Stimulated activated CD8-positive, alpha-beta memory T cell treated with anti-CD3 and anti-CD28 coated beads, Interleukin-4, amount 100 ng/mL, for 48 hours (primary cell): ENCODE measurements at regions not wholly inside any gene's neighbourhood (a gene's known extent, or its start where the extent isn't known, plus 50 kb on each side); places are given as distances from the start of the nearest gene placed in this dataset.

Source experiments
- DNase-seq: peaks from one replicate; pipeline ENCODE4 v3.0.0-alpha.2; 2020

GRCh38 chr18:10009321-10010144 lies 95.7 kb downstream of the VAPA start:
- no peak for DNase-seq

- no peak for DNase-seq
These were observed 96.8 kb downstream of the VAPA start for GRCh38 chr18:10010611-10011015.

- no peak for DNase-seq
These were observed 97.2 kb downstream of the VAPA start for GRCh38 chr18:10011061-10011460.

- no peak for DNase-seq
These were observed 97.9 kb downstream of the VAPA start for GRCh38 chr18:10011751-10012150.

- no peak for DNase-seq
These were observed 98.7 kb downstream of the VAPA start for GRCh38 chr18:10012526-10012925.

GRCh38 chr18:10013621-10014543 lies 100.1 kb downstream of the VAPA start:
- DNase-seq: no peak

- DNase-seq: no peak
These were observed 101.5 kb downstream of the VAPA start for GRCh38 chr18:10015288-10015701.

GRCh38 chr18:10015941-10016819 lies 102.4 kb downstream of the VAPA start:
- no peak for DNase-seq

GRCh38 chr18:10017043-10017442 lies 103.2 kb downstream of the VAPA start:
- no peak for DNase-seq

GRCh38 chr18:10018289-10018688 lies 104.5 kb downstream of the VAPA start:
- DNase-seq: no peak

GRCh38 chr18:10020171-10020570 lies 106.4 kb downstream of the VAPA start:
- no peak for DNase-seq

- DNase-seq: no peak
These were observed 108.5 kb downstream of the VAPA start for GRCh38 chr18:10022365-10022764.

- no peak for DNase-seq
These were observed 110.2 kb downstream of the VAPA start for GRCh38 chr18:10023853-10024570.

- no peak for DNase-seq
These were observed 112.2 kb downstream of the VAPA start for GRCh38 chr18:10025711-10026670.

- no peak for DNase-seq
These were observed 113.2 kb downstream of the VAPA start for GRCh38 chr18:10027031-10027430.

GRCh38 chr18:10027461-10027860 lies 113.6 kb downstream of the VAPA start:
- no peak for DNase-seq

- no peak for DNase-seq
These were observed 115.9 kb downstream of the VAPA start for GRCh38 chr18:10029711-10030110.

- no peak for DNase-seq
These were observed 117.2 kb downstream of the VAPA start for GRCh38 chr18:10030816-10031541.

GRCh38 chr18:10032331-10033015 lies 118.7 kb downstream of the VAPA start:
- peak; percentile 55 for DNase-seq

GRCh38 chr18:10033016-10033399 lies 119.2 kb downstream of the VAPA start:
- no peak for DNase-seq
